Panc1 (cell line): ENCODE measurements at regions not wholly inside any gene's neighbourhood (a gene's known extent, or its start where the extent isn't known, plus 50 kb on each side); places are given as distances from the start of the nearest gene placed in this dataset.

Source experiments
- ATAC-seq: fragments of 200-7000 bp; cut with Tn5 transposase; 2 replicates; pipeline ENCODE4 v1.9.1; 2020; ENCODE audit warnings: mild to moderate bottlenecking, moderate library complexity
- BruUV-seq: library from RNA; stranded (reverse); fragments of 400-500 nt; replicated peaks from 2 replicates; lab custom pipeline; 2021; lab: Mats Ljungman, UMichigan
- CTCF ChIA-PET: fragments of 300-600 bp; sonication (Branson Sonifier 250); formaldehyde crosslinking; loops from one replicate; lab custom pipeline; 2022; ENCODE audit warnings: antibody characterized with exemption; lab: Charles Lee
- POLR2A ChIA-PET: fragments of 300-600 bp; sonication (Branson Sonifier 250); formaldehyde crosslinking; loops from one replicate; lab custom pipeline; 2022; ENCODE audit warnings: antibody characterized with exemption; lab: Charles Lee
- DNase-seq: peaks from one replicate; pipeline ENCODE4 v3.0.0-alpha.2; 2010; ENCODE audit warnings: low read depth, low spot score
- H3K27ac ChIP-seq: 2 replicates; pipeline ENCODE4 v1.5.1; 2011; ENCODE audit warnings: mild to moderate bottlenecking, low read length, inconsistent platforms
- H3K27me3 ChIP-seq: fragments of 200-500 bp; sonication (Bioruptor generic); 2 replicates; pipeline ENCODE4 v1.6.0; 2014; ENCODE audit warnings: low read length, inconsistent platforms; ENCODE audit not compliant: control insufficient read depth, insufficient read depth
- H3K36me3 ChIP-seq: fragments of 200-500 bp; sonication (Bioruptor generic); 2 replicates; pipeline ENCODE4 v1.5.1; 2014; ENCODE audit warnings: inconsistent platforms, mild to moderate bottlenecking, low read length, moderate library complexity; ENCODE audit not compliant: control insufficient read depth, insufficient read depth
- H3K4me1 ChIP-seq: 2 replicates; pipeline ENCODE4 v1.5.1; 2011; ENCODE audit warnings: inconsistent platforms, mild to moderate bottlenecking, low read length, moderate library complexity; ENCODE audit not compliant: control insufficient read depth, insufficient read depth
- H3K4me3 ChIP-seq, 2 experiments: 2 replicates each; pipeline ENCODE4 v1.5.1; 2011 to 2012; ENCODE audit warnings: low read depth in 2 of 2, low read length in 2 of 2, mild to moderate bottlenecking in 2 of 2, inconsistent platforms in 1 of 2, moderate library complexity in 1 of 2
- H3K9me3 ChIP-seq: fragments of 200-500 bp; sonication (Bioruptor generic); 2 replicates; pipeline ENCODE4 v1.5.1; 2014; ENCODE audit warnings: low read depth, mild to moderate bottlenecking, inconsistent platforms, low read length, moderate library complexity; ENCODE audit not compliant: control insufficient read depth, insufficient read depth
- CTCF ChIP-seq: fragments of 450-650 bp; IDR thresholded peaks from 2 replicates; pipeline ENCODE4 v1.5.1; 2017; ENCODE audit warnings: mild to moderate bottlenecking
- POLR2AphosphoS5 ChIP-seq: IDR thresholded peaks from 2 replicates; pipeline ENCODE4 v1.6.1; 2012; ENCODE audit warnings: mild to moderate bottlenecking, low read depth, low read length, moderate library complexity
- SIN3A ChIP-seq: IDR thresholded peaks from 2 replicates; pipeline ENCODE4 v1.6.1; 2012; ENCODE audit warnings: low read depth, mild to moderate bottlenecking, low read length, moderate library complexity, borderline replicate concordance; ENCODE audit not compliant: insufficient read depth
- TCF7L2 ChIP-seq: IDR thresholded peaks from 2 replicates; pipeline ENCODE4 v1.6.1; 2011; ENCODE audit warnings: mild to moderate bottlenecking, low read depth, low read length, inconsistent platforms
- in situ Hi-C: cut with HindIII; loops from 2 replicates; pipeline ENCODE4 v1.10.0; 2016; ENCODE audit warnings: low sequenced_read_pairs, low pct_unique_long_range_greater_than_20kb
- intact Hi-C: fragments of 100-400 bp; cut with micrococcal nuclease; formaldehyde crosslinking; loops from one replicate; pipeline ENCODE4 v1.10.0; 2022; ENCODE audit not compliant: unreplicated experiment
- TF ChIP-seq, protein P1 (sequence below), 2 experiments: IDR thresholded peaks; 2 replicates each; pipeline ENCODE4 v1.6.1; 2011 to 2012; ENCODE audit warnings: low read depth in 2 of 2, control low read depth in 1 of 2, low read length in 1 of 2, mild to moderate bottlenecking in 1 of 2, moderate library complexity in 1 of 2; ENCODE audit not compliant: insufficient read depth in 1 of 2

DNA sequence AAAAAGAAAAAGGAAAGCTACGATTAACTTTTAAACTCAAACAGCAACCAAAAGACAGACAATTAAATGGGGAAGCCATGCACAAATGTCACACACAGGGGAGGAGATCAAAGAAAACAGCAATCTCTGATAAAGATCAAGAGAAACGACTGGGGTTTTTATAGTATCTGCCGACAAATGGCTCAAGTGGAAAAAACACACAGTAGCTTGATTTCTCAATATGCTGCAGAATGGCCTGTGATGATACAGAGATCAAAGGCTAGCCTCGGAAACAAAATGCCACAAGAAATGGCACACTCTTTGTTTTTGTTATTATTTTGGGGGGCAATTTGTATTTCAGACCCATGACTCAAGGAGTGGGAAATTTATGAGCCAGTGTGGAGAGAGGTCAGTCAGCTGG, 126.1 kb downstream of the TEX36 start:
- in situ Hi-C loops: no loop called here
- H3K27me3 ChIP-seq: peaks cover 33% of the 10 kb centered on the region

DNA sequence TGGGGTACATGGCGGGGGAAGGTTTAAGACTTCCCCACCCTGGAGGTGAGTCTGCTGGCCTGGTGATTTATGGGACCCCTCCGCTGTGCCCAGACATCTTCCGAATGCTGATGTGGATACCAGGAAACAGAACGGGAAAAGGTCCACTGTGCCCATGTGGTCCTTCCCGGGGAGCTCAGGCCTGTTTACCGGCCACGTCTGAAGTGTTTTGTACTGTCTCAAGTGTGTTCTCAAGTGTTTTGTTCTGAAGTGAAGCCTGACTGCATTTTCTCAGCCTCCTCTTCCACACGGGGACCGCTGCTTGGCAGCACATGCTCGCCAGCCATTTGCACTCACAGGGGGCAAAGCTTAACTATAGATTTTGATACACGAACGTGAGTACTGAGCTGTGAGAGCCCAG, 127.2 kb downstream of the TEX36 start:
- no peak for ATAC-seq
- no peaks in the 10 kb centered on the region for H3K9me3 ChIP-seq
- no peak overlapping the region for H3K4me3 ChIP-seq
- CTCF ChIA-PET: no interaction called here
- no peaks in the 10 kb centered on the region for H3K36me3 ChIP-seq
- intact Hi-C loops (no loop called here), in situ Hi-C loops (no loop called here)
- TF ChIP-seq, protein P1, sequence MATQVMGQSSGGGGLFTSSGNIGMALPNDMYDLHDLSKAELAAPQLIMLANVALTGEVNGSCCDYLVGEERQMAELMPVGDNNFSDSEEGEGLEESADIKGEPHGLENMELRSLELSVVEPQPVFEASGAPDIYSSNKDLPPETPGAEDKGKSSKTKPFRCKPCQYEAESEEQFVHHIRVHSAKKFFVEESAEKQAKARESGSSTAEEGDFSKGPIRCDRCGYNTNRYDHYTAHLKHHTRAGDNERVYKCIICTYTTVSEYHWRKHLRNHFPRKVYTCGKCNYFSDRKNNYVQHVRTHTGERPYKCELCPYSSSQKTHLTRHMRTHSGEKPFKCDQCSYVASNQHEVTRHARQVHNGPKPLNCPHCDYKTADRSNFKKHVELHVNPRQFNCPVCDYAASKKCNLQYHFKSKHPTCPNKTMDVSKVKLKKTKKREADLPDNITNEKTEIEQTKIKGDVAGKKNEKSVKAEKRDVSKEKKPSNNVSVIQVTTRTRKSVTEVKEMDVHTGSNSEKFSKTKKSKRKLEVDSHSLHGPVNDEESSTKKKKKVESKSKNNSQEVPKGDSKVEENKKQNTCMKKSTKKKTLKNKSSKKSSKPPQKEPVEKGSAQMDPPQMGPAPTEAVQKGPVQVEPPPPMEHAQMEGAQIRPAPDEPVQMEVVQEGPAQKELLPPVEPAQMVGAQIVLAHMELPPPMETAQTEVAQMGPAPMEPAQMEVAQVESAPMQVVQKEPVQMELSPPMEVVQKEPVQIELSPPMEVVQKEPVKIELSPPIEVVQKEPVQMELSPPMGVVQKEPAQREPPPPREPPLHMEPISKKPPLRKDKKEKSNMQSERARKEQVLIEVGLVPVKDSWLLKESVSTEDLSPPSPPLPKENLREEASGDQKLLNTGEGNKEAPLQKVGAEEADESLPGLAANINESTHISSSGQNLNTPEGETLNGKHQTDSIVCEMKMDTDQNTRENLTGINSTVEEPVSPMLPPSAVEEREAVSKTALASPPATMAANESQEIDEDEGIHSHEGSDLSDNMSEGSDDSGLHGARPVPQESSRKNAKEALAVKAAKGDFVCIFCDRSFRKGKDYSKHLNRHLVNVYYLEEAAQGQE (IDR thresholded peaks at IDR 0.05; ENCODE audit: insufficient read depth in 1 of 2, low read depth in 2 of 2, low read length in 1 of 2): no peak
- TF ChIP-seq SIN3A: no peak
- TF ChIP-seq POLR2AphosphoS5: no peak
- TF ChIP-seq CTCF: no peak
- TF ChIP-seq TCF7L2: no peak
- DNase-seq: no peak
- H3K27me3 ChIP-seq: peaks cover 34% of the 10 kb centered on the region
- no TSS peak for BruUV-seq
- no peak overlapping the region for H3K27ac ChIP-seq
- no peaks in the 10 kb centered on the region for H3K4me1 ChIP-seq
- POLR2A ChIA-PET: interaction anchor here (0.6 kb wide), 1 partner anchor 10 kb away, joined by 3 read pairs; no protein-coding TSS in a partner anchor

More for the DNA sequence above, 126.1 kb downstream of the TEX36 start:
- intact Hi-C loops: no loop called here
- TF ChIP-seq POLR2AphosphoS5: no peak
- no peak for TF ChIP-seq SIN3A
- TF ChIP-seq, protein P1 (IDR thresholded peaks at IDR 0.05; ENCODE audit: insufficient read depth in 1 of 2, low read depth in 2 of 2, low read length in 1 of 2): no peak
- TF ChIP-seq TCF7L2: no peak
- TF ChIP-seq CTCF: no peak
- no peak overlapping the region for H3K27ac ChIP-seq
- no peaks in the 10 kb centered on the region for H3K4me1 ChIP-seq
- DNase-seq (no peak), ATAC-seq (no peak)
- no peaks in the 10 kb centered on the region for H3K9me3 ChIP-seq
- H3K36me3 ChIP-seq: no peaks in the 10 kb centered on the region
- POLR2A ChIA-PET: no interaction called here
- no TSS peak for BruUV-seq
- CTCF ChIA-PET: interaction anchor here (0.6 kb wide), 1 partner anchor 741 kb away, joined by 3 read pairs; no protein-coding TSS in a partner anchor
- no peak overlapping the region for H3K4me3 ChIP-seq
